IPS-18c (cell line): ENCODE measurements at regions not wholly inside any gene's neighbourhood (a gene's known extent, or its start where the extent isn't known, plus 50 kb on each side); places are given as distances from the start of the nearest gene placed in this dataset.

Source experiments
- H3K4me3 ChIP-seq: 2 replicates; pipeline ENCODE4 v1.7.0; 2013; ENCODE audit warnings: low read depth, mild to moderate bottlenecking, low read length, moderate library complexity; ENCODE audit not compliant: insufficient read depth
- H3K9me3 ChIP-seq: one replicate; pipeline ENCODE4 v1.6.1; 2013; ENCODE audit warnings: mild to moderate bottlenecking, low read length, moderate library complexity; ENCODE audit not compliant: control insufficient read depth, insufficient read depth

DNA sequence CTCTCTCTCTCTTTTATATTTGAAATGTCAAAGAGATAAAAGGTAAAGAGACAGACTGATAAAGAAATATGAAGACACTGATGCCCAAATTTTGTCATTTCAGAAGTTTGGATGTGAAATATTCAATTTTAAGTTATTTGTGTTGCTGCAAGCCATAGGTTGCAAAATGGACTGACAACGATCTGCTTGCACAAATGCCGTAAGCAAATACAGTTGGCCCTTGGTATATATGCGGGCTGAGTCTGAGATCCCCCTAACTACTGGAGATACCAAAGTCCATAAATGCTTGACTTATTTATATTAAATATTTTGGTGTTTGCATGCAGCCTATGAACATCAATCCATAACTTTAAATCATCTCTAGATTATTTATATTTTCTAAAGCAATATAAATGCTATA lies 1459.1 kb upstream of the ALCAM start:
- no peak overlapping the region for H3K4me3 ChIP-seq
- H3K9me3 ChIP-seq, result no peaks in the 10 kb centered on the region

DNA sequence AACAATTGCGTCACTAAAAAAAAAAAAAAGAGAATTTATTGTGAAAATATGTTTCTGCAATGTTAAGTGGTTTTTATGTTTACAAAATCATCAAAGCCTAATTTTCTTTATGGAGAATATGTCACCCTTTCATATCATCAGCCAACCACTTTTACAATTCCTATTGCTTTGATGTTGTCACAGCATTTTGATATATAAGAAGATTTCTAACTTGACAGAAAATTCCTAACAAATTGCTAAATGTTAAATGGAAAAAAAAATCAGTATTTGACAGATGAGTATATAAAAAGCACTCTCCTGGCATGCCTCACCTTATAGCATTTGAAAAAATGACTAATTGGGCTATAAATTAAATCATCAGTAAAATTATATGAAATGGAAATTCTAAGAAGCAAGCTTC lies 1457.3 kb upstream of the ALCAM start:
- no peaks in the 10 kb centered on the region for H3K9me3 ChIP-seq
- no peak overlapping the region for H3K4me3 ChIP-seq

DNA sequence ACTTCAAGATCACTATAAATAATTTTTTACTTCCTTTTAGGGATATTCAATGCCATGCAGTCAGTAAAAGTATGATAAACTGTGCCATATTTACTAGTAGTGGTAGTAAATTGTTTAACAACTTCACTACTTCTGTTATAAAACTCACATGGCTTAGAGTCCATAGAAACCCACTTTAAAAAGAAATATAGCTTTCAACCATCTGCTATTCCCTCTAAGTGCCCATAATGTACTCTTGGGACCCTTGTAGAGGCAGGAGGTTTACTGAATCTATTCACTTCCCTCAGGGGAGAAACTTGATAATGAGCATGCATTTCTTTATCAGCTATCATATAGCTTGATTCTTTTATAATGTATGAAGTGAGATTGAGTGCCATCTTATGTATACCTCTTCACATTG lies 1448.4 kb upstream of the ALCAM start:
- Histone ChIP-seq H3K4me3 (no peak overlapping the region), H3K9me3 (no peaks in the 10 kb centered on the region)

DNA sequence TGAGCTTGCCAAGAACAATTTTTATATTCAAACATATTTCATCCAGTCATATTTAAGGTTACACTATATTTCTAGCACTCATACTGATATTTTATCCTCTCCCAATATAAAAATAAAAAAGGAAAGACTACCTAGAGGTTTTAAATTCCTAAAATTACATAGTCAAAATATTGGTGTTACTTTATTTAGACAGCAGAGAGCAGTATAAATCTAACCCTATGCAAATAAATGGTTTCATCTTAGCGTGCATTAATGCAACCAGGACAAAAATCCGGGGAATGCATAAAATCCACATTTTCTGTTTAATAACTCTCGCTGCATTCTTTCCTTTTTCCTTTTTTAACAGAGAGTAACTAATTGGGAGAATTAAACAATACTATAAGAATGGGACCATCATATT lies 1447.4 kb upstream of the ALCAM start:
- no peak overlapping the region for H3K4me3 ChIP-seq
- no peaks in the 10 kb centered on the region for H3K9me3 ChIP-seq

DNA sequence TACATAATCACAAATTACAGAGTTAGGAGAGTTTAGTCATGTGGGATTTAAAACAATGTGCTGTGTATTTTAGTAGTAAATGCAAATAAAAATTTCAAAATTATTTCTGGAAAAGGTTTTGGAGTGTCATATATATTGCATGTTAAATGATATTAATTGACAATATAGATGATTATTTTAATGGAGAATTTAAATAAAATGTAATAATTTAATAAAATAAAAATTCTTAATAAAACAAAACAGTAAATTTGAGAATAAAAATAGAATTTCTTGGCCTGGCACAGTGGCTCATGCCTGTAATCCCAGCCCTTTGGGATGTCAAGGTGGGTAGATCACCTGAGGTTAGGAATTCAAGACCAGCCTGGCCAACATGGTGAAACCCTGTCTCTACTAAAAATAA lies 1442.8 kb upstream of the ALCAM start:
- H3K4me3 ChIP-seq, result no peak overlapping the region
- no peaks in the 10 kb centered on the region for H3K9me3 ChIP-seq

DNA sequence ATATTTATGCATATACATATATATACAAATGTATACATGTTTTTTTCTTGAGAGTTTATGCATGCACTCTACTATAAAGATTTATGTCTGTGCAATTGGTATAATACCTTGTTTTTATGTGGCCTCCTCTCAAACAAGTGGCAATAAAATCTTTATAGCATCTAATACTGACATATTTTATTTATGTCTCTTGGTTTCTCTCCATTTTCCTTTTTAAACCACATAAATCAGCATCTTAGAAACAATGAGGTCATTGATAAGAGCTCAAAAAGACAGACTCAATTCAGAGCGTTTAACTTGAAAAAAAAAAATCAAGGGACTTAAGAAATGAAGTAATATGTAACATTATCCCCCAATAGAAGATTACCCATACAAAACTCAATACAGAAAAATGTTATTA lies 1442.2 kb upstream of the ALCAM start:
- H3K4me3 ChIP-seq, result no peak overlapping the region
- H3K9me3 ChIP-seq, result no peaks in the 10 kb centered on the region

DNA sequence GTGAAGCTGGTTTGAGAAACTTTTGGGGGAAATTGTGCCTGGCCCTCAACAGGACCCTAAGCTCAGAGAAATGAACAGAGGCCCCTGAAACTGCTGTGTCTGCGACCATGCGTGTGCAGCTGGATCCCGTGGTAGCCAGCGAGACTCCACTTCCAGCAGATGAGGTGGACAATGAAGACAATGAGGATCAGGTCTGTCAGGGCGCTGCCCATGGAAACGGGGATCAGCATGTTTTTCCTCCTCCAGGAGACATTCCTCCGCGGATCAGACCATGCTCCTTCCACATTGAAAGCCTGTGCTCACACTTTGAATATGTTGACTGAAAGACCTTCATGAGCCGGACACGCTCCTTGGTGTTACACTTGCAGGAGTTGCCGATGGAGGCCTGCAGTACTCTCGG lies 1439.8 kb upstream of the ALCAM start:
- Histone ChIP-seq H3K4me3 (no peak overlapping the region), H3K9me3 (no peaks in the 10 kb centered on the region)

DNA sequence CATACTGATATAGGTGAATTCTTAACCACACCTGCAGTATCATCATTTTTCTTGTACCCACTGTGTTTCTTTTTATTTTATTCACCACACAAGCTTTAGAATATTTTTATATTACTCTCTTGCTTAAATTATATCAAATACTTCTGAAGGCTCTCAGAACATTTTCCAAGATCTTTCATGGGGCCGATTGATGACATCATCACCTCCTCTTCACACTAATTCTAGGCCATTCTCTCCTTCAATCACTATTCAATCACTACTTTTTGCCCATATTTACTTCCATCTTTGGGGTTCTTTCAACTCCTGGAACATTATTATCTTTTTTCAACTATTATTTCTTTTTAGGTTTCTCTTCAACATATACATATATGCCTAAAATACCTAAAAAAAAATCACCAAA lies 1438.8 kb upstream of the ALCAM start:
- no peaks in the 10 kb centered on the region for H3K9me3 ChIP-seq

DNA sequence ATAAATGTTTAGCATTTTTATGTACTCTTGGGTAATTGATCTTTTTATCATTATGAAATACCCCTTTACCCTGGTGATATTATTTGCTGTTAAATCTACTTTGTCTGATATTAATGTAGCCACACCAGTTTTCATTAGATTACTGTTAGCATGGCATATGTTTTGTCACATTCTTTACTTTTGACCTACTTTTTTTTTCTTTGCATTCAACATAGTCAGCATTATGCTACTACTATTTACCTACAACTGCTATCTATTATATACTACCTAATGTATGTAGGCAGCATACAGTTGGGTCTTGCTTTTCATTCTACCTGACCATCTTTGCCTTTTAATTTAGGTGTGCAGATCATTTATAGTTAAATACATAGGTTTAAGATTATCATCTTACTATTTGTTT lies 1429.6 kb upstream of the ALCAM start:
- Histone ChIP-seq H3K9me3 (no peaks in the 10 kb centered on the region), H3K4me3 (no peak overlapping the region)

More for the DNA sequence above, 1438.8 kb upstream of the ALCAM start:
- no peak overlapping the region for H3K4me3 ChIP-seq

DNA sequence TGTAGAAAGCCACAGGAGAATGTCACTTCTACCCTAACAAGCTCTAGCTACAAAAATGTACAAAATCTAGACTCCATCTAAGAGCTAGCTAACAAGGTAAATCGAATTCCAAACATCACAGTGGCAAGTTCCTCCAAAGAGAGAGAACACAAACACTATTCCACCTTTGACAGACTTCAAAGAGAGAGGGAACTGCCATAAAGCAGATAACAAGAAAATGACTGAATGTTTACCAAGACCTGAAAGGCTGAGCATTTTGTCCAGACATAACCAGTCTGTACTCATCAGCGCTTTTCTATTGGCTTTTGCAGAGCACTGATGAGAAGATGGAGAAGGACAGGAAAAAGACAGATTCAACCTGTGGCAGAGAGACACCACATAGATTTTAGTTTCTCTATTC lies 1419.6 kb upstream of the ALCAM start:
- Histone ChIP-seq H3K4me3 (no peak overlapping the region), H3K9me3 (no peaks in the 10 kb centered on the region)

DNA sequence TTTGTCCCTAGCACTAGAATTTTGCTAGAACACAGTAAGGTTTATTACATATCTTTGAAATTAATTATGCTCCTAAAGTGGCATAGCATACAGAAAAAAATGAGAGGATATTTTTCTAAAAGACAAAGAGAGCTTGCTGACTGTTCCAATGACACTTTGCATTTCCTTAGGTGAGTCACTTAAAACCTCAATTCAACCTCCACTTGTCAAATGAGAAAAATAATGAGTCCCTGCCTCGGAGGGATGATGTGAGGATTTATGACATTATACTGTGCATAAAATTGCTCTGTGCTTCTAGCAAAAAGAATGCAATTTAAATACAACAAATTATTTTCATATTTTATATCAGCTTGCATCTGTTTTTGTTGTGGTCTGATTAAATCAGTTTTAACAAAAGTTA lies 1417.0 kb upstream of the ALCAM start:
- Histone ChIP-seq H3K4me3 (no peak overlapping the region), H3K9me3 (no peaks in the 10 kb centered on the region)

DNA sequence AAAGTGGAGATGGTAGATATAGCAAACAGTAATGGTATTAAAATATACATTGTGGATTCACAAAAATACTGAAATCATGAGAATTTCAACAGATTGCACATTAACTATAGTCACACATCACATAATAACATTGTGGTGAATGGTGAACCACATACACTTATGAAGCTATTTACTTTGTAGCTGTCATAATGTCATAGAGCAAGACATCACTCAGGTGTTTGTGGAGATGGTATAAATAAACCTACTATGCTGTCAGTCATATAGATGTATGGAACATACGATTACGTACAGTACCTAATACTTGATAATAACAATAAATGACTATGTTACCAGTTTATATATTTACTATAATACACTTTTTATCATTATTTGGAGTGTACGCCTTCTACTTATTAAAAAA lies 1416.0 kb upstream of the ALCAM start:
- H3K9me3 ChIP-seq, result no peaks in the 10 kb centered on the region

DNA sequence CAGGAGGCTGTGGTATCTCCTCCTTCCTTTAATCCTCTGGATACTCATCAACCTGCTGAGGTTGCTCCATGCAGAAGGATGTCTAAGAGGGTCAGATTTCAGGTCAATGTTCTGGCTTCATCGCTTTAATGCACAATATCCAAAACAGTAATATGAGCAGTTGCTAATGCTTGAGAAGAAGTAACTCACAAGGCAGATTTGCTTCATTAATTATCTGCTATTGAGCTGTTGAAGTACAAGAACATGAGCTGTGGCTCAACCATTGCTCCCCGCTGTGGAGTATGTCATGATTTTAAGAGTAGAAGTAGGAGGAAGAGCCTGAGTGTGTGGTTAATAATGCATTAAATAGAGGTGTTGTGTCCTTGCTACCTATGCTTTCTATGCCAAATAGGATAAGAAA lies 1412.9 kb upstream of the ALCAM start:
- Histone ChIP-seq H3K9me3 (no peaks in the 10 kb centered on the region), H3K4me3 (no peak overlapping the region)

More for the DNA sequence above, 1416.0 kb upstream of the ALCAM start:
- H3K4me3 ChIP-seq, result no peak overlapping the region

DNA sequence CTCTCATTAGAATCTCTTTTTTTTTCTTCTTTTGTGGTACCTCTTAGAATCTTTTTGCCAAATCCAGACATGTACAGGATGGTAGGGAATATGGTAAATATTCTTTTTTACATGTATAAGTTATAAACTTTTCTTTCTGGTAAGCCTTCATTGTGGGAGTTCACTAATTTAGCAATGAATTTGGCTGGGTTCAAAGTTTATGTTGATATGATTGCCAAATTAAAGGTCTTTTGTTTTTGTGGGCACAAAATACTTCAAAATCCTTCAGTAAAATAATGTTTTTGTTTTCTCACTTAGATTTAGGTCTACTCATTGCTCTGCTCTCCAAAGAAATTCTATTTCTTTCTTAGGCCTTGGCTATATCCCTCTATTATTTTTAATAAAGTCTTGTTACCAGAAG lies 1405.9 kb upstream of the ALCAM start:
- no peaks in the 10 kb centered on the region for H3K9me3 ChIP-seq
- no peak overlapping the region for H3K4me3 ChIP-seq

DNA sequence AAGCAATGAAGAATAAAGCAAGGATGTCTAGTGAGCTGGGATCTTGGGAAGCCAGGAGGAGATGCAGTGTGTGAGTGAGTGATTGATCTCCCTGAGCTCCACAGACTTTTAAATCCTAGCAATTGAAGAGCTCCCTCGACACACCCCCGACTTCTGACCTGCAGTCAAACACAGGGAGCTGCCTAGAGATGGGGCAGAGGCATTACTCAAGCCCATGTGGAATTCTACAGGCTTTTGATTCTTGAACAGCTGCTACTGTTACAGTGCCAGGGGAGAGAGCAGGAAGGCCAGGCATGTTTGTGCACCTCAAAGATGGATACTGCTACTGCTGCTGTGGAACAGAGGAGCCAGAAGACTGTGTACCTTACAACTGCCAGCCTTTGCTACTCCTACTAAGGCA lies 1403.1 kb upstream of the ALCAM start:
- Histone ChIP-seq H3K9me3 (peaks cover 2% of the 10 kb centered on the region), H3K4me3 (no peak overlapping the region)

DNA sequence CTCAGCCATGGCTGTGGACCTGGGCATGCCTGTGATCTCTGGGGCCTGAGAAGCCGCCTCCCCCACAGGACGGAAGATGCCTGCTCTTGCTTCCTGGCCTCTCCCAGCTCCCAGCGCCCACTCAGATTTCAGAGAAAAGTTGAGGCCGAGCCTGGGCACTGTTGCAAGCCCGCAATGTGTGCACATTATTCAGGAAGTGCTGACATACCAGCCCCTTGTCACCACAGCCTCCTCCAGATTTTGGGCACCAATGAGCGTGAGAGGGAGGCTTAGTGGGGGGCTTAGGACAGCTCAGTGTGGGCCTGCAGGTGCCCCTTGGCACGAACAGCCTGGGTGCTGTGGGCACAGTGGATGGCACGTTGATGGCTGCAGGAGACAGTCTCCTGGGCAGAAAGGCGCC lies 1400.9 kb upstream of the ALCAM start:
- no peak overlapping the region for H3K4me3 ChIP-seq
- peaks cover 2% of the 10 kb centered on the region for H3K9me3 ChIP-seq

DNA sequence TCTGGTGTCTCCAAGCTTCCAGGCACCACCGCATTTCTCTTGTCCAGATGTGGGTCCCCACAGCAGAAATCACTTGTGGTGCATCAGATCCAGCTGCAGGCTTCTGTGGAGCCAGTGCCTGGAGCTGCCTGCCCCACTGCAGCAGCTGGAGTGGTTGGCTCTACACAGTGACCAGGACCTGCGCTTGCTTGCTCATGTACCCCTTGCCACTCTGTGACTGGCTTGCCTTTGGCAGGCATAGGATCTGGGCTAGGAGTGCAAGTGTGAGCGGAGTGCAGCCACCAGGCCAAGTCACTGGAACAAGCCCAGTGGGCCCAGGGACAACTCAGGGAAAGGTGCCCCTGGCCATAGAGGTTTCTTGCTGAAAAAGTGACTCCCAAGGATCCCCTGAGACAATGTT lies 1400.0 kb upstream of the ALCAM start:
- Histone ChIP-seq H3K4me3 (no peak overlapping the region), H3K9me3 (peaks cover 2% of the 10 kb centered on the region)

DNA sequence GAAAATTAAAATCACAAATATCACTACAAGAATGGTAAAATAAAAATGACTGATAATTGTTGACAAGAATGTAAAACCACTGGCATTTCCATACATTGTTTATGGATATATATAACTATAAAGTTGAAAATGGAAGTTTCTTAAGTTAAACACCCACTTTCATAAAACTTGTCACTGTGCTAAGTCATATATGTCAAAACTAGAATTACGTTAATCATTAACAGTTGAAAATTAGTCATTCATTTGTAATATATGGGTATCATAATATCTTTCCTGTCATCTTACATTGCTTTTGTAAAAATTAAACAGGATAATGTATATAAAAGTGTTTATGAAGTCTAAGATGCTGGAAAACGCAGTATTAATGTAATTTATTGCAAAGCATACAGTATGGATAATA lies 1398.6 kb upstream of the ALCAM start:
- Histone ChIP-seq H3K9me3 (peaks cover 2% of the 10 kb centered on the region), H3K4me3 (no peak overlapping the region)

DNA sequence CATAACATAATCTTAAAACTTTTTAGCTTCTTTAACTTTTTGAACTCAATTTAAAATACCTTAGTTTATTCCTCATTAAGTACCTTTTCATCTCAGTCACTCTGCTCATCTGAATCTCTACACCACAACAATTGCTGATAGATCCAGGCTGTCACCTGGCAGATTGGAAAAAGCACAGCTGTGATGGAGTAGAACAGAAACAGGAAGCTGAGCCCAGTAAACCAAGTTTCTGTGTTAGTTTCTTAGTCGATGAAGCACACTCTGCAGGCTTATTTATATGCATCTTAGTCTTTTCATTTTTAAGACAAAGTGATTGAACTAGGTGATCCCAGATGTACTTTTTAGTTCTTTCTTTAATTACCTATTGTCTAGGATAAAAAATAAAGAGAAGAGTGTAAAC lies 1398.0 kb upstream of the ALCAM start:
- H3K4me3 ChIP-seq, result no peak overlapping the region
- peaks cover 2% of the 10 kb centered on the region for H3K9me3 ChIP-seq

DNA sequence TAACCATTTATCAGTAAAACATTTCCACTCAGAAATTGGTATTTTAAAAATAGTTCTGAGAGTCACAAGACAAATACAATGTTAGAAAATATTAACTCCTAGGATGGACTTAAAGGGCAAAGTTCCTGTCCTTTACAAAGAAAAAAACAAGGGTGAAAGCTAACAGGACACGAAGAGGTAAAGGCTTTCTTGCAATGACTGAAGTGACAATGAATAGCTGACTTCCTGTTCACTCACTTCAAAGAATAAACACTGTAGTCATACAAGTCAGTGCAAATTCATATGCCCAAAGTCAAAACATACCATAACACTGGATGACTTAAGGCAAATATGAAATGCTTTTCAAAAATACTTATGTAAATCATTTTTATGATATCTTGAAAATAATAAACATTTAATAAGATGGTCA lies 1389.8 kb upstream of the ALCAM start:
- H3K9me3 ChIP-seq, result no peaks in the 10 kb centered on the region

More for the DNA sequence above, 1389.8 kb upstream of the ALCAM start:
- no peak overlapping the region for H3K4me3 ChIP-seq
